Hematopoietic multipotent progenitor cell treated with erythropoietin and hydrocortisone succinate and interleukin-3 and kit ligand, for 4 days (in vitro differentiated cells): ENCODE measurements at regions not wholly inside any gene's neighbourhood (a gene's known extent, or its start where the extent isn't known, plus 50 kb on each side); places are given as distances from the start of the nearest gene placed in this dataset.
"Not testable (repeated sequence)": the region's sequence is repeated elsewhere in the genome, so short reads cannot be mapped to it uniquely, and the experiment has no call there.

Source experiments
- DNase-seq: peaks from one replicate; pipeline ENCODE4 v3.0.0-alpha.2; 2015

GRCh38 chr2:187610450-187610849 lies 56.2 kb upstream of the TFPI start:
- not testable (repeated sequence) for DNase-seq

- no peak for DNase-seq
These were observed 58.6 kb upstream of the TFPI start for GRCh38 chr2:187612857-187613256.

- no peak for DNase-seq
These were observed 60.5 kb upstream of the TFPI start for GRCh38 chr2:187614756-187615155.

- no peak for DNase-seq
These were observed 61.1 kb upstream of the TFPI start for GRCh38 chr2:187615364-187615763.

GRCh38 chr2:187615902-187616301 lies 61.7 kb upstream of the TFPI start:
- DNase-seq: no peak

GRCh38 chr2:187617120-187617519 lies 62.9 kb upstream of the TFPI start:
- DNase-seq: no peak

- DNase-seq: no peak
These were observed 63.7 kb upstream of the TFPI start for GRCh38 chr2:187617905-187618304.

- no peak for DNase-seq
These were observed 64.6 kb upstream of the TFPI start for GRCh38 chr2:187618813-187619212.

- DNase-seq: no peak
These were observed 72.9 kb upstream of the TFPI start for GRCh38 chr2:187627153-187627552.

- DNase-seq: not testable (repeated sequence)
These were observed 82.6 kb upstream of the TFPI start for GRCh38 chr2:187636731-187637391.

GRCh38 chr2:187637392-187637740 lies 83.1 kb upstream of the TFPI start:
- not testable (repeated sequence) for DNase-seq

- not testable (repeated sequence) for DNase-seq
These were observed 83.5 kb upstream of the TFPI start for GRCh38 chr2:187637771-187638170.

- DNase-seq: no peak
These were observed 84.6 kb upstream of the TFPI start for GRCh38 chr2:187638840-187639239.

GRCh38 chr2:187640926-187641510 lies 86.8 kb upstream of the TFPI start:
- DNase-seq: no peak

GRCh38 chr2:187642498-187642897 lies 88.3 kb upstream of the TFPI start:
- no peak for DNase-seq

- DNase-seq: no peak
These were observed 90.3 kb upstream of the TFPI start for GRCh38 chr2:187644486-187644885.

- no peak for DNase-seq
These were observed 90.7 kb upstream of the TFPI start for GRCh38 chr2:187644981-187645380.

- no peak for DNase-seq
These were observed 92.3 kb upstream of the TFPI start for GRCh38 chr2:187646556-187646955.

GRCh38 chr2:187654535-187654934 lies 100.3 kb upstream of the TFPI start:
- no peak for DNase-seq

GRCh38 chr2:187655001-187655400 lies 100.8 kb upstream of the TFPI start:
- DNase-seq: no peak

GRCh38 chr2:187656123-187656522 lies 101.9 kb upstream of the TFPI start:
- no peak for DNase-seq

- peak; percentile 44 for DNase-seq
These were observed 104.8 kb upstream of the TFPI start for GRCh38 chr2:187658952-187659525.

GRCh38 chr2:187676050-187676449 lies 121.8 kb upstream of the TFPI start:
- not testable (repeated sequence) for DNase-seq

GRCh38 chr2:187679454-187679853 lies 125.2 kb upstream of the TFPI start:
- no peak for DNase-seq

GRCh38 chr2:187684174-187684573 lies 129.9 kb upstream of the TFPI start:
- no peak for DNase-seq
